ENCODE measurements at regions not wholly inside any gene's neighbourhood (a gene's known extent, or its start where the extent isn't known, plus 50 kb on each side); places are given as distances from the start of the nearest gene placed in this dataset.
A peak's percentile ranks its signal among the peaks of the same experiment; 100 is the strongest.

GRCh38 chr19:30897553-30897952, 451.7 kb downstream of the TSHZ3 start (continued):
- TF ChIP-seq PREB (CRISPR knock-in tag; IDR thresholded peaks at IDR 0.05; ENCODE audit: borderline replicate concordance) = no peak
- no peak for TF ChIP-seq MAX (CRISPR knock-in tag; IDR thresholded peaks at IDR 0.05)
- TF ChIP-seq ZNF138 (CRISPR knock-in tag; conservative IDR thresholded peaks at IDR 0.05) = no peak
- TF ChIP-seq, protein P1, sequence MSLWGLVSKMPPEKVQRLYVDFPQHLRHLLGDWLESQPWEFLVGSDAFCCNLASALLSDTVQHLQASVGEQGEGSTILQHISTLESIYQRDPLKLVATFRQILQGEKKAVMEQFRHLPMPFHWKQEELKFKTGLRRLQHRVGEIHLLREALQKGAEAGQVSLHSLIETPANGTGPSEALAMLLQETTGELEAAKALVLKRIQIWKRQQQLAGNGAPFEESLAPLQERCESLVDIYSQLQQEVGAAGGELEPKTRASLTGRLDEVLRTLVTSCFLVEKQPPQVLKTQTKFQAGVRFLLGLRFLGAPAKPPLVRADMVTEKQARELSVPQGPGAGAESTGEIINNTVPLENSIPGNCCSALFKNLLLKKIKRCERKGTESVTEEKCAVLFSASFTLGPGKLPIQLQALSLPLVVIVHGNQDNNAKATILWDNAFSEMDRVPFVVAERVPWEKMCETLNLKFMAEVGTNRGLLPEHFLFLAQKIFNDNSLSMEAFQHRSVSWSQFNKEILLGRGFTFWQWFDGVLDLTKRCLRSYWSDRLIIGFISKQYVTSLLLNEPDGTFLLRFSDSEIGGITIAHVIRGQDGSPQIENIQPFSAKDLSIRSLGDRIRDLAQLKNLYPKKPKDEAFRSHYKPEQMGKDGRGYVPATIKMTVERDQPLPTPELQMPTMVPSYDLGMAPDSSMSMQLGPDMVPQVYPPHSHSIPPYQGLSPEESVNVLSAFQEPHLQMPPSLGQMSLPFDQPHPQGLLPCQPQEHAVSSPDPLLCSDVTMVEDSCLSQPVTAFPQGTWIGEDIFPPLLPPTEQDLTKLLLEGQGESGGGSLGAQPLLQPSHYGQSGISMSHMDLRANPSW (CRISPR knock-in tag; conservative IDR thresholded peaks at IDR 0.05; ENCODE audit: low read depth) = no peak
- TF ChIP-seq, protein P2, sequence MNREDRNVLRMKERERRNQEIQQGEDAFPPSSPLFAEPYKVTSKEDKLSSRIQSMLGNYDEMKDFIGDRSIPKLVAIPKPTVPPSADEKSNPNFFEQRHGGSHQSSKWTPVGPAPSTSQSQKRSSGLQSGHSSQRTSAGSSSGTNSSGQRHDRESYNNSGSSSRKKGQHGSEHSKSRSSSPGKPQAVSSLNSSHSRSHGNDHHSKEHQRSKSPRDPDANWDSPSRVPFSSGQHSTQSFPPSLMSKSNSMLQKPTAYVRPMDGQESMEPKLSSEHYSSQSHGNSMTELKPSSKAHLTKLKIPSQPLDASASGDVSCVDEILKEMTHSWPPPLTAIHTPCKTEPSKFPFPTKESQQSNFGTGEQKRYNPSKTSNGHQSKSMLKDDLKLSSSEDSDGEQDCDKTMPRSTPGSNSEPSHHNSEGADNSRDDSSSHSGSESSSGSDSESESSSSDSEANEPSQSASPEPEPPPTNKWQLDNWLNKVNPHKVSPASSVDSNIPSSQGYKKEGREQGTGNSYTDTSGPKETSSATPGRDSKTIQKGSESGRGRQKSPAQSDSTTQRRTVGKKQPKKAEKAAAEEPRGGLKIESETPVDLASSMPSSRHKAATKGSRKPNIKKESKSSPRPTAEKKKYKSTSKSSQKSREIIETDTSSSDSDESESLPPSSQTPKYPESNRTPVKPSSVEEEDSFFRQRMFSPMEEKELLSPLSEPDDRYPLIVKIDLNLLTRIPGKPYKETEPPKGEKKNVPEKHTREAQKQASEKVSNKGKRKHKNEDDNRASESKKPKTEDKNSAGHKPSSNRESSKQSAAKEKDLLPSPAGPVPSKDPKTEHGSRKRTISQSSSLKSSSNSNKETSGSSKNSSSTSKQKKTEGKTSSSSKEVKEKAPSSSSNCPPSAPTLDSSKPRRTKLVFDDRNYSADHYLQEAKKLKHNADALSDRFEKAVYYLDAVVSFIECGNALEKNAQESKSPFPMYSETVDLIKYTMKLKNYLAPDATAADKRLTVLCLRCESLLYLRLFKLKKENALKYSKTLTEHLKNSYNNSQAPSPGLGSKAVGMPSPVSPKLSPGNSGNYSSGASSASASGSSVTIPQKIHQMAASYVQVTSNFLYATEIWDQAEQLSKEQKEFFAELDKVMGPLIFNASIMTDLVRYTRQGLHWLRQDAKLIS (CRISPR knock-in tag; IDR thresholded peaks at IDR 0.05; ENCODE audit: borderline replicate concordance) = no peak
- TF ChIP-seq CBFB (CRISPR knock-in tag; IDR thresholded peaks at IDR 0.05; ENCODE audit: low read depth) = no peak
- TF ChIP-seq ZNF396 (CRISPR knock-in tag; IDR thresholded peaks at IDR 0.05; ENCODE audit: borderline replicate concordance) = no peak

DNA sequence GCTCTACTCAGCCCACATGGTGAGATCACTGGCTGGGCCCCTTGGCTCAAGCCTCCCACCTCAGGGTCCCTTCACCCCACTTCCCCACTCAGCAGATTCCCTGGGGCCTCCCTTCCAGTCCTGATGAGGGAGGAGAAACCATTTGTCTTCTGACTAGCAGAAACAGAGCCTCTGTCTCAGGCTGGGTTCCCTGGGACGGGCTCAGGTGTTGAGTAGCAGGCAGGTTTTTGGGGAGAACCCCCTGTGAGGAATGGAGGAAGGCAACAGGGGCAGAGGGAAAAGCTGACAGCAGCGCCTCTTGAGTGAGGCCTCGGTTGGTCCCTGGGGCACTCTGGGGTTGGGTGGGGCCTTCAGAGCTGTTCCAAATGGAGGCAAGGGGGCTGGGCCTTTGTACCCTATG, 452.2 kb downstream of the TSHZ3 start:
- DNase-seq (ENCODE audit: low spot score) = no peak
- ChIA-PET CTCF (interaction anchor here (1.0 to 1.4 kb wide), 5 partner anchors 97 to 211 kb away, joined by 4 to 8 read pairs (median 7); no protein-coding TSS in a partner anchor), POLR2A (no interaction called here)
- ATAC-seq = no peak
- H3K27ac Mint-ChIP-seq = peak overlapping the region; percentile 87; the same call in 1 of the 2 replicates
- H3K27me3 Mint-ChIP-seq (ENCODE audit: low read depth) = no peaks in the 10 kb centered on the region; the same call in 1 of the 2 replicates
- H3K4me3 Mint-ChIP-seq = no peak overlapping the region
- no peaks in the 10 kb centered on the region for H3K36me3 Mint-ChIP-seq
- H3K9me3 Mint-ChIP-seq = peaks cover under 1% of the 10 kb centered on the region; the same call in 1 of the 2 replicates
- peaks cover 54% of the 10 kb centered on the region for H3K4me1 Mint-ChIP-seq
- no peak for TF ChIP-seq TCF7 (CRISPR knock-in tag; IDR thresholded peaks at IDR 0.05; ENCODE audit: low read depth)
- TF ChIP-seq, protein P3, sequence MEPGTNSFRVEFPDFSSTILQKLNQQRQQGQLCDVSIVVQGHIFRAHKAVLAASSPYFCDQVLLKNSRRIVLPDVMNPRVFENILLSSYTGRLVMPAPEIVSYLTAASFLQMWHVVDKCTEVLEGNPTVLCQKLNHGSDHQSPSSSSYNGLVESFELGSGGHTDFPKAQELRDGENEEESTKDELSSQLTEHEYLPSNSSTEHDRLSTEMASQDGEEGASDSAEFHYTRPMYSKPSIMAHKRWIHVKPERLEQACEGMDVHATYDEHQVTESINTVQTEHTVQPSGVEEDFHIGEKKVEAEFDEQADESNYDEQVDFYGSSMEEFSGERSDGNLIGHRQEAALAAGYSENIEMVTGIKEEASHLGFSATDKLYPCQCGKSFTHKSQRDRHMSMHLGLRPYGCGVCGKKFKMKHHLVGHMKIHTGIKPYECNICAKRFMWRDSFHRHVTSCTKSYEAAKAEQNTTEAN (CRISPR knock-in tag; IDR thresholded peaks at IDR 0.05) = no peak
- no peak for TF ChIP-seq SMAD3 (CRISPR knock-in tag; IDR thresholded peaks at IDR 0.05; ENCODE audit: borderline replicate concordance)
- TF ChIP-seq ZNF263 (CRISPR knock-in tag; IDR thresholded peaks at IDR 0.05; ENCODE audit: low read depth) = no peak
- no peak for TF ChIP-seq MAX (CRISPR knock-in tag; IDR thresholded peaks at IDR 0.05)
- TF ChIP-seq TEAD1 (CRISPR knock-in tag; IDR thresholded peaks at IDR 0.05) = no peak
- no peak for TF ChIP-seq ELF4 (CRISPR knock-in tag; IDR thresholded peaks at IDR 0.05; ENCODE audit: low read depth)
- TF ChIP-seq, protein P4, sequence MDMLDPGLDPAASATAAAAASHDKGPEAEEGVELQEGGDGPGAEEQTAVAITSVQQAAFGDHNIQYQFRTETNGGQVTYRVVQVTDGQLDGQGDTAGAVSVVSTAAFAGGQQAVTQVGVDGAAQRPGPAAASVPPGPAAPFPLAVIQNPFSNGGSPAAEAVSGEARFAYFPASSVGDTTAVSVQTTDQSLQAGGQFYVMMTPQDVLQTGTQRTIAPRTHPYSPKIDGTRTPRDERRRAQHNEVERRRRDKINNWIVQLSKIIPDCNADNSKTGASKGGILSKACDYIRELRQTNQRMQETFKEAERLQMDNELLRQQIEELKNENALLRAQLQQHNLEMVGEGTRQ (CRISPR knock-in tag; IDR thresholded peaks at IDR 0.05) = no peak
- no peak for TF ChIP-seq ZNF416 (CRISPR knock-in tag; IDR thresholded peaks at IDR 0.05)
- TF ChIP-seq HMGXB4 (CRISPR knock-in tag; IDR thresholded peaks at IDR 0.05) = no peak
- TF ChIP-seq, protein P2 (CRISPR knock-in tag; IDR thresholded peaks at IDR 0.05; ENCODE audit: borderline replicate concordance) = no peak
- no peak for TF ChIP-seq PRRX2 (CRISPR knock-in tag; IDR thresholded peaks at IDR 0.05)
- no peak for TF ChIP-seq CREB1 (CRISPR knock-in tag; IDR thresholded peaks at IDR 0.05)
- no peak for TF ChIP-seq SMAD4 (CRISPR knock-in tag; IDR thresholded peaks at IDR 0.05)
- no peak for TF ChIP-seq ZNF138 (CRISPR knock-in tag; conservative IDR thresholded peaks at IDR 0.05)
